ENCODE measurements at regions not wholly inside any gene's neighbourhood (a gene's known extent, or its start where the extent isn't known, plus 50 kb on each side); places are given as distances from the start of the nearest gene placed in this dataset.

DNA sequence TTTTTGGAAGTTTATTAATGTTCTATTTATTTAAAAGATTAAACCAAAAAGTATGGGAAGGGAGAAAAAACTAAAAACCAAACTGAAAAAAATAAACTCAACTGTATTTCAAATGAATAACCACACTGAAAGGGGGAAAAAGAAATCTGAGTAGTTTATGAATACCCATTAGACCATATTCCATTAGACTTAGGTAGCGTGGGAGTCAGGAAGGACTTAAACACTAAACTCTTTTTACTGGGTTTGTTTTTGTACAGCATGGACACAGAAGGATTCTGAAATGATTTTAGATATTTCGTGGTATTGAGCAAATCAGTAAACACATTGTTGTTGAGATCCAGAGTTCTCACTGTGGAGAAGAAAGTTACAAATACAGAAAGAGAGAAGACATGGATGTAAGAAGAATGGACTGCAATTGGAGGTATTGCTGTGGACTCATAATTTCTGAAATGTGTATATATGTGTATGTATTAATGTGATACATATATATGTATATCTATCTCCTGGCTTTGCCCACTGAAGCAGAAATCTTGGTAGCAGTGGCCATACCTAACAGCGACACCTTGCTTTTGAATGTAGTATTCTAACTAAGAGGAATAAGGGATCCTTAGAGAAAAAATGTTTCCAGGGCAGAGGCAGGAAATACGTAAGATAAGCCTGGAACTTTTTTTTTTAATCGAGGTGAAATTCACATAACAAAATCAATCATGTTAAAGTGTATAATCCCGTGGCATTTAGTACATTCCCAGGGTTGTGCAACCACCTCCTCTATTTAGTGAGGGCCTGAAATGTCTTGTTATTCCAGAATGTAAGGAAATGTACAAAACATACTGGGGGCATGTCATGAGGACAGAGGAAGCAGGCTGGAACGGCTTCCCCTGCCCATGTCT lies 228.8 kb downstream of the SMARCA2 start:
- ATAC-seq (no peak), DNase-seq (no peak)

DNA sequence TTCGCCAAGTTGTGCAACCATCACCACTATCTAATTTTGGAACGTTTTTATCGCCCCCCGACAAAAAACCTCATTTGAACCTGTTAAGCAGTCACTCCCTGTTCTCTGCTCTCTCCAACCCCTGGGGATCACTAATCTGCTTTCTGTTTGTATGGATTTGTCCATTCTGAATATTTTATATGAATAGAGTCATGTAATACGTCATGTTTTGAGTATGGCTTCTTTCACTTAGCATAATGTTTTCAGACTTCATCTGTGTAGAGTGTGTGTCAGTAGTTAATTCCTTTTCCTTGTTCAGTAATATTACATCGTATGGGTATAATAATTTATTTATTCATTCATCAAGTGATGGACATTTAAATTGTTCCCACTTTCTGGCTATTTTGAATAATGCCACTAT lies 232.2 kb downstream of the SMARCA2 start:
- intact Hi-C loops (cut with DNase I), result no loop called here
- no peak overlapping the region for H3K4me3 ChIP-seq (ENCODE audit: low read length)
- H3K9me3 ChIP-seq (ENCODE audit: control insufficient read depth, low read length), result no peaks in the 10 kb centered on the region
- DNase-seq (no peak), ATAC-seq (no peak)
- no peak overlapping the region for H3K27ac ChIP-seq (ENCODE audit: low read length)
- no peaks in the 10 kb centered on the region for H3K4me1 ChIP-seq (ENCODE audit: control insufficient read depth, insufficient read depth, low read length)
- WGBS, result 57% methylated on average over 6 of the region's 6 CpGs
- no peaks in the 10 kb centered on the region for H3K27me3 ChIP-seq (ENCODE audit: control insufficient read depth, insufficient read depth)

More for the DNA sequence above, 228.8 kb downstream of the SMARCA2 start:
- Histone ChIP-seq H3K4me3 (ENCODE audit: low read length) (no peak overlapping the region), H3K27me3 (ENCODE audit: control insufficient read depth, insufficient read depth) (no peaks in the 10 kb centered on the region), H3K9me3 (ENCODE audit: control insufficient read depth, low read length) (no peaks in the 10 kb centered on the region), H3K4me1 (ENCODE audit: control insufficient read depth, insufficient read depth, low read length) (no peaks in the 10 kb centered on the region), H3K27ac (ENCODE audit: low read length) (no peak overlapping the region)
- intact Hi-C loops (cut with DNase I), result no loop called here
- WGBS, result 53% methylated on average over 7 of the region's 7 CpGs

DNA sequence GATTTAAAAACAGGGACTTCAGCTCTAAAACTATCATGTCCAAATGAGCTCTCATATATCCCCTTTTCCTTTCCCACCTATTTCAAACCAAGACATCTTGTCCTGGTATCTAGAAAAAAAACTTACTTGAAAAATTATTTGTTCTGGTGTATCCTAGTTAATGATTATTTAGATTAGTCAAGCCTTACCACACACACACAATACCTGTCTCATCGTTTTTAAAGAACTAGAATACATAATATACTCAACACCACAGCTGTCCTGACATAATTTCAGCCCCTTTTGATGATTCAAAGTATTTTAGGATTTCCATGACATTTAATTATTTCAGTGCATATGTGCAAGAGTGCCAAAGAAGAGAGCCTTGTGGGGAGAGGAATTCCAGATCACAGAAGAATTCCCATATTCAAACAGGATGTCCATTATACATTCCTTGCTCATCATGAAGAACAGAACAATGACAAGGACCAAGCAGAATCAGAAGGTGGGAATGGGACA lies 233.7 kb downstream of the SMARCA2 start:
- intact Hi-C loops (cut with DNase I), result no loop called here
- Histone ChIP-seq H3K27ac (ENCODE audit: low read length) (no peak overlapping the region), H3K9me3 (ENCODE audit: control insufficient read depth, low read length) (no peaks in the 10 kb centered on the region), H3K4me3 (ENCODE audit: low read length) (no peak overlapping the region), H3K4me1 (ENCODE audit: control insufficient read depth, insufficient read depth, low read length) (no peaks in the 10 kb centered on the region), H3K27me3 (ENCODE audit: control insufficient read depth, insufficient read depth) (no peaks in the 10 kb centered on the region)
- ATAC-seq (no peak), DNase-seq (no peak)
- 79% methylated on average over 1 of the region's 1 CpG for WGBS

DNA sequence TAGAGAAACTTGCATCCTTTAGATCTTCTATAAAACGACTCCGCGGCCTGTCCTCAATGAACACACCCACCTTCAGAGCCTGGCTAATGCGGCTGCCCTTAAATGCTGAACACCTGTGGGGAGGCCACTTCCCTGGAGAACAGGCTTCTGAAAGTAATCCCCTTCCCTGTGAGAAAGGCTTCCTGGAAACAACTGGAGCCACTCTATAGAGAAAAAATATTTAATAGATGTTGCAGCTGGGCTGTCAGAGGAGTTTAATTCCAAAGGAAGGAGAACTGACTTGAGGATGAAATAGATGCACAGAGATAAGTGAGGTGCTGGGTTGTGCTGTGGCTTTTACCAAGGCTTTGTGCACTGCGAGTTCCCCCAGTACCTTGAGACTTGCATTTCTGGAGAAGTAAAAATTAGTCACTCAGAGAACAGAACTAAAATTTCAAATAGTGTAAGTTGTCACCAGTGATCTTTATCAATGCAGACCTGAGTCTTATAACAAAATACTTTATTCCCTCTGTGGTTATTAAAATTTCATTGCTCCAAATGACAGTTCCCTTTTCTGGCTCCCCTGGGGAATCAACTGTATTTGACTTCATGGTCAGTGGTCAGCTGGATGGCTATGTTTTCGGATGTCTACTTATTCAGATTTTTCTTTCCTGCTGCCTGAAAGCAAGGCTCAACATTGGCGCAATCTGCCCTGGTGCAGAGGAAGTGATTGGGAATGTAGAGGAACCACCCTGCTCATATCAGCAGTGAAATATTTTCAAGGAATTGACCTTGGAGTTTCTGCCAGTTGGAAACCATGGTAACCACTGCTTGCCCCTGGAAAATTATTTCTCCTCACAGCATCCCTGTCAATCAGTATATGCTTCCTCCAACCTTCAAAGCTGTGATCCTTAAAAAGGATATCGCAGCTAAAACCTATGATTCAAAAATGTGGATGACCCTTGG lies 238.8 kb downstream of the SMARCA2 start:
- WGBS, result 66% methylated on average over 8 of the region's 8 CpGs
- H3K4me1 ChIP-seq (ENCODE audit: control insufficient read depth, insufficient read depth, low read length), result no peaks in the 10 kb centered on the region
- intact Hi-C loops (cut with DNase I), result no loop called here
- ATAC-seq (peak in 1 of 2 donors; percentile 34), DNase-seq (no peak)
- no peaks in the 10 kb centered on the region for H3K9me3 ChIP-seq (ENCODE audit: control insufficient read depth, low read length)
- H3K27me3 ChIP-seq (ENCODE audit: control insufficient read depth, insufficient read depth), result no peaks in the 10 kb centered on the region
- no peak overlapping the region for H3K4me3 ChIP-seq (ENCODE audit: low read length)
- H3K27ac ChIP-seq (ENCODE audit: low read length), result no peak overlapping the region

DNA sequence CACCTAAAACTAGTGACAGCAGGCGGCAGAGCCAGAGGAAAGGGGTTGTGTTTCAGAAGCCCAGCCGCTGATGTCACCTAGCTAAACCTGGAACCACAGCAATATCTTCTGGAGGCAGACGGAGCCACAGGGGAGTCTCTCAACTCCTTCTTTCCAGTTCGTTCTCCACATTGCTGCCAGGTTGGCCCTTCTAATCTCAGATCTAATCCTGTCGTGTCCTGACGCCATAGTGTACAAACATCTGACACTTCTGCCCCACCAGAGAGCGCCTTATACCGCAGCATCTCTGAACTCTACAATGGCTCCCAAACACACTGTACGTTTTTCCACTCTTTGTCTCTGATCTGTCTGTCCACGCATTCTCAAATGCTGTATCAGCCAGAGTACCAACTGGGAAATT lies 240.0 kb downstream of the SMARCA2 start:
- no peak for DNase-seq
- WGBS, result 69% methylated on average over 10 of the region's 10 CpGs
- H3K9me3 ChIP-seq (ENCODE audit: control insufficient read depth, low read length), result no peaks in the 10 kb centered on the region
- intact Hi-C loops (cut with DNase I), result no loop called here
- H3K4me1 ChIP-seq (ENCODE audit: control insufficient read depth, insufficient read depth, low read length), result no peaks in the 10 kb centered on the region
- H3K27ac ChIP-seq (ENCODE audit: low read length), result no peak overlapping the region
- no peaks in the 10 kb centered on the region for H3K27me3 ChIP-seq (ENCODE audit: control insufficient read depth, insufficient read depth)
- no peak overlapping the region for H3K4me3 ChIP-seq (ENCODE audit: low read length)
- peak; percentile 35 to 67 for ATAC-seq

DNA sequence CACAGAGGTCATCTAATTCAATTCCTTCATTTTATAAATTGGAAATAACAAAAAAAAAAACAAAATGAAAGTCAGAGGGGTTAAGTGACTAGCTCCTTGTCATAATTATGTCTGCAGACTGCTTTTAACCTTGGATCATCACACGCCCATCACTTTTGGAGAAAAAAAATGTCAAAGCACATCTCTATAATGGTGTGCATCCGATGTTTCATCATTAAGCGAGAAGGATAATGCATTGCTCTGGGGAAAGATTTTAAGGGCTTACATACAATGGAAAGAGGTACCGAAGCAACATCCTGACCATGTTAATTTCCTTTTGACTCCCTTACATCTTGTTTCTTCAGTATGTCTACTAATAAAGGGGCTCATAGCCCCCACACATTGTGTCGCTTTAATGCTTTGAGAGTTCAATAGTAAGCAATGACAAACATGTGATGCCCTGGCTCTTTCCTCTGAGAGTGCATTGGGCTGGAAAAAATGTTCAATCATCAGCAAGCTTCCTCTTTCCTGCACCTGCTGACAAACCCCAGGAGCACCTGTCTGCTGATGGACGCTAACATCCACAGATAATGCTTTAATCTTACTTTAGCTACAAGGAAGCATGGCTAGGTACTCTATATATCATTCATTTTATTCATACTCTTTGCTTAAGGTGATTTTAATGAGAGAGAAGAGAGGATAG lies 242.2 kb downstream of the SMARCA2 start:
- Histone ChIP-seq H3K27me3 (ENCODE audit: control insufficient read depth, insufficient read depth) (no peaks in the 10 kb centered on the region), H3K9me3 (ENCODE audit: control insufficient read depth, low read length) (no peaks in the 10 kb centered on the region), H3K4me3 (ENCODE audit: low read length) (no peak overlapping the region), H3K27ac (ENCODE audit: low read length) (no peak overlapping the region), H3K4me1 (ENCODE audit: control insufficient read depth, insufficient read depth, low read length) (no peaks in the 10 kb centered on the region)
- WGBS, result 92% methylated on average over 6 of the region's 6 CpGs
- intact Hi-C loops (cut with DNase I), result no loop called here
- DNase-seq (no peak), ATAC-seq (no peak)

DNA sequence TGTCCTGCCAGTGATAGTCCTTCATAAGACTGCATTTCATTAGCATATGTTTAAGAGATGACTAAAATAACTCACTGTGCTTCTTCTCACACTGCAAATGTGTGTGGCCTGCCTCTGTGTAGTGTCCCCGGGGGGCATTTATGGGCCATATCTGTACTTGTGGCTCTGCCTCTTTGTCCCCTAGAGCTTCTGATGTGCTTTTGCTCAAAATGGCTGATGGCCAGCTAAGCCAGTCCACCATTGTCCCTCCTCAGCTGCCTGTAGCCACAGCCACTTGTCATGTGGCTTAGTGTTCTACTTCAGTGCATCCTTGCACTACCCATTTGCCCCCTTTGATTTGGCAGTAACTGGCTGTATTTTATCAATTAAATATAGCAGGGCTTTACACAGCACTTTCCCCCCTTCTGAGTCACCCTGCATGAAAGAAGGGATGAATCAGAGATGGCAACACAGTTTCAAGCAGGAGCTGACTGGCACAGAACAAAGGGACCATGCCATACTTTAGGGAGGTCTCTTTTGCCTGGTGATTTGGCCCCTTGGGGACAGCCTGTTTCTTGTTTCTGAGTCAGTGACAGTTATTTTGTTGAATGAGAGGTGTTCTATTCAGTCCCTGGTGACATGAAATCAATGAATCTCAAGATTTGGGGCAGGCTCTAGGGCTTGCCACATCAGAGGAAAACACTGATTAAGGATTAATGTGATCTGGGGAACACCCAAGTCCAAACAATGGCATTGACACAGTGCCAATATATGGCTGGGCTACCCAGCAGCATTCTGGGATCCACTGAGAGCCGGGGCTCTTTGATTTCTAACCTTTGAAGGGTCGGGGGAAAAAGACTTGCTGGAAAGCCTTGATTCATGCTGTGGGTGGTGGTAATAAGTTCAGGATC lies 245.5 kb downstream of the SMARCA2 start:
- Histone ChIP-seq H3K4me3 (ENCODE audit: low read length) (no peak overlapping the region), H3K27ac (ENCODE audit: low read length) (no peak overlapping the region), H3K27me3 (ENCODE audit: control insufficient read depth, insufficient read depth) (no peaks in the 10 kb centered on the region), H3K4me1 (ENCODE audit: control insufficient read depth, insufficient read depth, low read length) (no peaks in the 10 kb centered on the region), H3K9me3 (ENCODE audit: control insufficient read depth, low read length) (no peaks in the 10 kb centered on the region)
- ATAC-seq (peak; percentile 41 to 66), DNase-seq (no peak)
- 84% methylated on average over 3 of the region's 3 CpGs for WGBS
- intact Hi-C loops (cut with DNase I), result no loop called here

DNA sequence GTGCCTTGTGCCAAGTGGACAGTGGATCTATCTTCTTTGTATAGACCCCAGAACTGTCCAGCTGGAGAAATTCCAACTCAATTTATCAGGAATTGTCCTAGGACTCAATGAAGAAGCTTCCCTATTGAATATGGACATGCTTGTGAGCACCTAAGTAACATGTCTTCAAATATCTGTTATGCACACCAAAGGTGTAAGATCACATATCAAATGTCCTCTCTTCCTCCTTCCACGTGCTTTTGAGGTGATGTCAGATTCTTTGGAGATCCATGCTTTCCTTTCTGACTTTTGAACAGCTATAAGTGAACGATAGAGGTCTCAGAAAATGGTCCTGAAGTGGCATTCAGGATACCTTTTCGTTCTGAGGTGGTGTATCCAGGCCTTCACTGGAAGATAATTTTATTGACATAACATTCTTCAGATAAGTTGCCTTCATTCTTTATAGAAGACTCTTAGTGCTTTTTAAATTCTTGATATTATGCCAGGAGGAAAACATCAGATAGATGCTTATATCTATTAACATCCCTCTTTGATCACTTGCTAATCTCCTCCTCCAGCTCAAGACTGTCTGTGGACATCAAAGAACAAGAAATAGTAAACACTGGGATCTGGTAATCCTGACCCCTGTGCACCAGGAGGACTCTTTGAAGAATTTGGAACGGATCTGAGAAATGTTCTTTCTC lies 246.4 kb downstream of the SMARCA2 start:
- intact Hi-C loops (cut with DNase I), result no loop called here

DNA sequence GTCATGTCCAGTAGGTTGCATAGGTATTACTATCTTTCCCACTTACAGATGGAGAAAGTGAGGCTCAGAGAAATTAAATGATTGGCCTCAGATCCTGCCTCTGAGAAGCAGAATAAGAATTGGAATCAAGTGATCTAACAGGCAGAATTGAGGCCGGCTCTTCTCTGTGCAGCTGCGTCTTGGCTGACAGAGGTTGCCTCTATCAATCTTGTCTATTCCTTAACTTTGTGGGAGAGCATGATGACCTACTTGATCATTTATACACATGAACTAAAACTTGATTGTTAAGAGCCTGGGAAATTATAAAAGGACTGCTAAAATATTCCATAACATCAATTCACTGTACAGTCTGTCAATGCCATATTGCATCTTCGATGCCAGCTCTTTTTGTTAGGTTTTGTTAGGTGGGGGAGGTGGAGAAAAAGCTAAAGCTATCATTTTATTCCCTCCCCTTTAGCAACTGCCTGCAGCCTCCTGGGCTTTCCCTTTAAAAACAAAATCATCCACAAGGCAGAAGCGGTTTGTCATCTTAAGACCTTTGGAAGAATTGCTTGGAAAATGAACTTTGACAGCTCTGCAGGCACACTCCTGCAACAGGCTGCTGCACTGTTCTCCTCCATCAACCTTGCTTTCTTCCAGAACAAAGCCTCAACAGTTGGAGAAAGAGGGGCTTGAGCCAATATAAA lies 247.4 kb downstream of the SMARCA2 start:
- no peaks in the 10 kb centered on the region for H3K4me1 ChIP-seq (ENCODE audit: control insufficient read depth, insufficient read depth, low read length)
- WGBS, result 59% methylated on average over 4 of the region's 4 CpGs
- DNase-seq, result no peak
- ATAC-seq, result no peak
- H3K4me3 ChIP-seq (ENCODE audit: low read length), result no peak overlapping the region
- intact Hi-C loops (cut with DNase I), result no loop called here
- H3K27ac ChIP-seq (ENCODE audit: low read length), result no peak overlapping the region
- H3K9me3 ChIP-seq (ENCODE audit: control insufficient read depth, low read length), result no peaks in the 10 kb centered on the region
- H3K27me3 ChIP-seq (ENCODE audit: control insufficient read depth, insufficient read depth), result no peaks in the 10 kb centered on the region

More for the DNA sequence above, 246.4 kb downstream of the SMARCA2 start:
- no peak for DNase-seq
- H3K27me3 ChIP-seq (ENCODE audit: control insufficient read depth, insufficient read depth), result no peaks in the 10 kb centered on the region
- ATAC-seq, result no peak
- H3K27ac ChIP-seq (ENCODE audit: low read length), result no peak overlapping the region
- no peaks in the 10 kb centered on the region for H3K9me3 ChIP-seq (ENCODE audit: control insufficient read depth, low read length)
- WGBS, result 67% methylated on average over 4 of the region's 4 CpGs
- H3K4me3 ChIP-seq (ENCODE audit: low read length), result no peak overlapping the region
- no peaks in the 10 kb centered on the region for H3K4me1 ChIP-seq (ENCODE audit: control insufficient read depth, insufficient read depth, low read length)
